NCI-H2107 (cell line): ENCODE measurements at regions not wholly inside any gene's neighbourhood (a gene's known extent, or its start where the extent isn't known, plus 50 kb on each side); places are given as distances from the start of the nearest gene placed in this dataset.
A peak's percentile ranks its signal among the peaks of the same experiment; 100 is the strongest.
"Not testable (repeated sequence)": the region's sequence is repeated elsewhere in the genome, so short reads cannot be mapped to it uniquely, and the experiment has no call there.

Source experiments
- DNase-seq: peaks from one replicate; lab custom pipeline; 2025; lab: John Stamatoyannopoulos, UW

GRCh38 chr2:138319616-138320015 lies 182.0 kb upstream of the SPOPL start:
- no peak for DNase-seq

GRCh38 chr2:138321458-138321857 lies 180.1 kb upstream of the SPOPL start:
- peak; percentile 32 for DNase-seq

- DNase-seq: no peak
Measured at GRCh38 chr2:138323382-138324067, 178.0 kb upstream of the SPOPL start.

- DNase-seq: no peak
Measured at GRCh38 chr2:138324068-138324771, 177.3 kb upstream of the SPOPL start.

- DNase-seq: no peak
Measured at GRCh38 chr2:138327967-138328366, 173.6 kb upstream of the SPOPL start.

GRCh38 chr2:138329162-138329561 lies 172.4 kb upstream of the SPOPL start:
- DNase-seq: no peak

GRCh38 chr2:138329591-138329990 lies 172.0 kb upstream of the SPOPL start:
- no peak for DNase-seq

GRCh38 chr2:138333121-138333520 lies 168.4 kb upstream of the SPOPL start:
- DNase-seq: no peak

- no peak for DNase-seq
Measured at GRCh38 chr2:138333677-138334076, 167.9 kb upstream of the SPOPL start.

- no peak for DNase-seq
Measured at GRCh38 chr2:138334323-138334722, 167.2 kb upstream of the SPOPL start.

- no peak for DNase-seq
Measured at GRCh38 chr2:138335036-138335435, 166.5 kb upstream of the SPOPL start.

GRCh38 chr2:138336146-138336545 lies 165.4 kb upstream of the SPOPL start:
- no peak for DNase-seq

GRCh38 chr2:138355244-138355643 lies 146.3 kb upstream of the SPOPL start:
- DNase-seq: no peak

- no peak for DNase-seq
Measured at GRCh38 chr2:138356178-138356577, 145.4 kb upstream of the SPOPL start.

- DNase-seq: no peak
Measured at GRCh38 chr2:138359532-138359931, 142.0 kb upstream of the SPOPL start.

GRCh38 chr2:138364554-138365162 lies 136.9 kb upstream of the SPOPL start:
- no peak for DNase-seq

- no peak for DNase-seq
Measured at GRCh38 chr2:138365581-138365980, 136.0 kb upstream of the SPOPL start.

GRCh38 chr2:138369856-138370255 lies 131.7 kb upstream of the SPOPL start:
- no peak for DNase-seq

- DNase-seq: no peak
Measured at GRCh38 chr2:138373993-138374408, 127.6 kb upstream of the SPOPL start.

GRCh38 chr2:138381373-138381772 lies 120.2 kb upstream of the SPOPL start:
- DNase-seq: no peak

GRCh38 chr2:138382672-138383071 lies 118.9 kb upstream of the SPOPL start:
- no peak for DNase-seq

GRCh38 chr2:138386191-138386590 lies 115.4 kb upstream of the SPOPL start:
- DNase-seq: not testable (repeated sequence)

GRCh38 chr2:138389063-138389462 lies 112.5 kb upstream of the SPOPL start:
- no peak for DNase-seq
